ENCODE measurements at regions not wholly inside any gene's neighbourhood (a gene's known extent, or its start where the extent isn't known, plus 50 kb on each side); places are given as distances from the start of the nearest gene placed in this dataset.

GRCh38 chr7:12865593-12865992 lies 178.2 kb downstream of the ARL4A start:
- intact Hi-C loops (cut with DNase I): no loop called here
- Histone ChIP-seq H3K27me3 (no peaks in the 10 kb centered on the region), H3K9me3 (no peaks in the 10 kb centered on the region), H3K4me1 (peaks cover 0 to 12% (median 0%) of the 10 kb centered on the region in 12 donors), H3K4me3 (no peak overlapping the region), H3K36me3 (no peaks in the 10 kb centered on the region), H3K27ac (no peak overlapping the region)
- DNase-seq (no peak), ATAC-seq (no peak)
- 95 to 100% (median 98%) methylated on average over 2 of the region's 2 CpGs for WGBS, 4 donors
- no peak for TF ChIP-seq POLR2A (IDR thresholded peaks at IDR 0.05)
- TF ChIP-seq, protein P1, sequence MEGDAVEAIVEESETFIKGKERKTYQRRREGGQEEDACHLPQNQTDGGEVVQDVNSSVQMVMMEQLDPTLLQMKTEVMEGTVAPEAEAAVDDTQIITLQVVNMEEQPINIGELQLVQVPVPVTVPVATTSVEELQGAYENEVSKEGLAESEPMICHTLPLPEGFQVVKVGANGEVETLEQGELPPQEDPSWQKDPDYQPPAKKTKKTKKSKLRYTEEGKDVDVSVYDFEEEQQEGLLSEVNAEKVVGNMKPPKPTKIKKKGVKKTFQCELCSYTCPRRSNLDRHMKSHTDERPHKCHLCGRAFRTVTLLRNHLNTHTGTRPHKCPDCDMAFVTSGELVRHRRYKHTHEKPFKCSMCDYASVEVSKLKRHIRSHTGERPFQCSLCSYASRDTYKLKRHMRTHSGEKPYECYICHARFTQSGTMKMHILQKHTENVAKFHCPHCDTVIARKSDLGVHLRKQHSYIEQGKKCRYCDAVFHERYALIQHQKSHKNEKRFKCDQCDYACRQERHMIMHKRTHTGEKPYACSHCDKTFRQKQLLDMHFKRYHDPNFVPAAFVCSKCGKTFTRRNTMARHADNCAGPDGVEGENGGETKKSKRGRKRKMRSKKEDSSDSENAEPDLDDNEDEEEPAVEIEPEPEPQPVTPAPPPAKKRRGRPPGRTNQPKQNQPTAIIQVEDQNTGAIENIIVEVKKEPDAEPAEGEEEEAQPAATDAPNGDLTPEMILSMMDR (IDR thresholded peaks at IDR 0.05): no peak

- peaks cover 0 to 7% (median 0%) of the 10 kb centered on the region in 12 donors for H3K4me1 ChIP-seq
- no peaks in the 10 kb centered on the region for H3K36me3 ChIP-seq
- H3K4me3 ChIP-seq: no peak overlapping the region
- no peaks in the 10 kb centered on the region for H3K27me3 ChIP-seq
- no peak overlapping the region for H3K27ac ChIP-seq
- H3K9me3 ChIP-seq: no peaks in the 10 kb centered on the region
- 68 to 77% (median 72%) methylated on average over 4 of the region's 4 CpGs for WGBS, 4 donors
- TF ChIP-seq POLR2A (IDR thresholded peaks at IDR 0.05): no peak
- TF ChIP-seq, protein P1 (IDR thresholded peaks at IDR 0.05): no peak
- ATAC-seq (no peak), DNase-seq (no peak)
- intact Hi-C loops (cut with DNase I): no loop called here
Measured at GRCh38 chr7:12866207-12866606, 178.8 kb downstream of the ARL4A start.

DNA sequence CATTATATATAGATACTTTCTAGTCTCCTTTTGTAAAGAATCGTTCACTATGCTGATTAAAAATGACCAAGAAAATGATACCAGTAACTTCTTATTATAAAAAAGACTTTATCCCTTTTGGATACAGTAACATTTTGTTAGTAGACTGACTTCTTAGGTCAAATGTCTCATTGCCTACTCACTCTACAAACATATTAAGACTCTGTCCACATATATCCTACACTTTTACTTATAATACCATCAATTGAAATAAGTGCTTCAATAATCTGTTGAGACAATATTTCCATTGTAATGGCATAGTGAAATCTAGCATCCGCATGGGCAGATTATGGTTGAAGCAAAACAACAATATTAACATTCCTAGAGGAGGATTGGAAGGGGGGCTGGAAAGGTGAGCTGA lies 180.6 kb downstream of the ARL4A start:
- TF ChIP-seq, protein P1 (IDR thresholded peaks at IDR 0.05): no peak
- TF ChIP-seq POLR2A (IDR thresholded peaks at IDR 0.05): no peak
- Histone ChIP-seq H3K27ac (no peak overlapping the region), H3K4me1 (no peaks in the 10 kb centered on the region), H3K36me3 (no peaks in the 10 kb centered on the region), H3K4me3 (no peak overlapping the region), H3K27me3 (no peaks in the 10 kb centered on the region), H3K9me3 (no peaks in the 10 kb centered on the region)
- WGBS, 4 donors: 84 to 91% (median 85%) methylated on average over 2 of the region's 2 CpGs
- intact Hi-C loops (cut with DNase I): no loop called here
- no peak for DNase-seq
- ATAC-seq: no peak

DNA sequence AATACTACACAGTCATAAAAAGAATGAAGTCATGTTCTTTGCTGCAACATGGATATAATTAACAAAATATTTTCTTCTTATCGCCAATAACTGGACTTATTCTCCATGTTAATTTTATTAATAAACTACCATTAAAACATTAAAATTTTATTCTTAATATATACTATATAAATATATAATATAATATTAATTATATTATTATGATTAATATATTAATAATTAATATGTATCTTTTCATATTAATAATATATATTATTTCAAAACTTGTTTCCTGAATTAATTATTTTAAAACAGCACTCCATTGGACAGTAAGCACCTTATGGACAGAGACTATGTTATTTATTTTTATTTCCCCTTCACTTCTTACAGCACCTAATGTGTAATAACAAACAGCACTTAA lies 182.8 kb downstream of the ARL4A start:
- intact Hi-C loops (cut with DNase I): no loop called here
- TF ChIP-seq POLR2A (IDR thresholded peaks at IDR 0.05): no peak
- TF ChIP-seq, protein P1 (IDR thresholded peaks at IDR 0.05): no peak
- Histone ChIP-seq H3K27me3 (no peaks in the 10 kb centered on the region), H3K4me3 (no peak overlapping the region), H3K4me1 (no peaks in the 10 kb centered on the region), H3K27ac (no peak overlapping the region), H3K36me3 (no peaks in the 10 kb centered on the region), H3K9me3 (no peaks in the 10 kb centered on the region)
- WGBS, 4 donors: 94 to 100% (median 98%) methylated on average over 1 of the region's 1 CpG
- DNase-seq (no peak), ATAC-seq (no peak)

Measured in heart left ventricle (tissue), 16 donors.